WTC11 (cell line): ENCODE measurements at regions not wholly inside any gene's neighbourhood (a gene's known extent, or its start where the extent isn't known, plus 50 kb on each side); places are given as distances from the start of the nearest gene placed in this dataset.

Experiments used
- E2F1 ChIP-seq: sonication (generic); formaldehyde crosslinking; IDR thresholded peaks from 2 replicates; pipeline ENCODE4 v1.8.0; 2022; ENCODE audit warnings: mild to moderate bottlenecking, missing genetic modification reagents
- ELF4 ChIP-seq: sonication (generic); formaldehyde crosslinking; IDR thresholded peaks from 2 replicates; pipeline ENCODE4 v1.8.1; 2022; ENCODE audit warnings: low read depth, mild to moderate bottlenecking, moderate library complexity, missing genetic modification reagents
- ETV6 ChIP-seq: sonication (generic); formaldehyde crosslinking; IDR thresholded peaks from 2 replicates; pipeline ENCODE4 v1.8.1; 2022; ENCODE audit warnings: mild to moderate bottlenecking, missing genetic modification reagents
- FOXP1 ChIP-seq: sonication (generic); formaldehyde crosslinking; IDR thresholded peaks from 2 replicates; pipeline ENCODE4 v1.8.0; 2022; ENCODE audit warnings: missing genetic modification reagents, mild to moderate bottlenecking, moderate library complexity, borderline replicate concordance
- GABPB1 ChIP-seq: sonication (generic); formaldehyde crosslinking; IDR thresholded peaks from 2 replicates; pipeline ENCODE4 v1.8.1; 2023; ENCODE audit warnings: mild to moderate bottlenecking, missing genetic modification reagents
- GTF2I ChIP-seq: fragments of 250-450 bp; sonication (Bioruptor Pico); conservative IDR thresholded peaks from 2 replicates; pipeline ENCODE4 v1.4.0; 2021; ENCODE audit warnings: mild to moderate bottlenecking
- HMGA2 ChIP-seq: fragments of 250-450 bp; sonication (Bioruptor Pico); IDR thresholded peaks from 2 replicates; pipeline ENCODE4 v1.4.0; 2021; ENCODE audit warnings: mild to moderate bottlenecking, moderate library complexity
- KAT7 ChIP-seq: sonication (generic); formaldehyde crosslinking; IDR thresholded peaks from 2 replicates; pipeline ENCODE4 v1.8.1; 2023; ENCODE audit warnings: missing genetic modification reagents, mild to moderate bottlenecking, borderline replicate concordance
- MXD4 ChIP-seq: fragments of 250-450 bp; sonication (Bioruptor Pico); IDR thresholded peaks from 2 replicates; pipeline ENCODE4 v1.8.0; 2021; ENCODE audit warnings: mild to moderate bottlenecking, moderate library complexity, borderline replicate concordance
- TP53 ChIP-seq: sonication (generic); formaldehyde crosslinking; IDR thresholded peaks from 2 replicates; pipeline ENCODE4 v1.8.1; 2023; ENCODE audit warnings: mild to moderate bottlenecking, missing genetic modification reagents
- TF ChIP-seq, protein P1 (sequence below): fragments of 200-600 bp; IDR thresholded peaks from 2 replicates; pipeline ENCODE4 v1.8.0; 2022; ENCODE audit warnings: antibody characterized with exemption
- TF ChIP-seq, protein P2 (sequence below): sonication (generic); formaldehyde crosslinking; IDR thresholded peaks from 2 replicates; pipeline ENCODE4 v1.8.1; 2023; ENCODE audit warnings: mild to moderate bottlenecking, missing genetic modification reagents, moderate library complexity

- TF ChIP-seq ETV6 (CRISPR knock-in tag) (no peak), MXD4 (CRISPR knock-in tag) (no peak), HMGA2 (CRISPR knock-in tag) (no peak), GABPB1 (no peak), KAT7 (no peak), E2F1 (CRISPR knock-in tag) (no peak), GTF2I (CRISPR knock-in tag) (no peak), FOXP1 (CRISPR knock-in tag) (no peak), TP53 (CRISPR knock-in tag) (no peak), ELF4 (CRISPR knock-in tag) (no peak)
- TF ChIP-seq, protein P1, sequence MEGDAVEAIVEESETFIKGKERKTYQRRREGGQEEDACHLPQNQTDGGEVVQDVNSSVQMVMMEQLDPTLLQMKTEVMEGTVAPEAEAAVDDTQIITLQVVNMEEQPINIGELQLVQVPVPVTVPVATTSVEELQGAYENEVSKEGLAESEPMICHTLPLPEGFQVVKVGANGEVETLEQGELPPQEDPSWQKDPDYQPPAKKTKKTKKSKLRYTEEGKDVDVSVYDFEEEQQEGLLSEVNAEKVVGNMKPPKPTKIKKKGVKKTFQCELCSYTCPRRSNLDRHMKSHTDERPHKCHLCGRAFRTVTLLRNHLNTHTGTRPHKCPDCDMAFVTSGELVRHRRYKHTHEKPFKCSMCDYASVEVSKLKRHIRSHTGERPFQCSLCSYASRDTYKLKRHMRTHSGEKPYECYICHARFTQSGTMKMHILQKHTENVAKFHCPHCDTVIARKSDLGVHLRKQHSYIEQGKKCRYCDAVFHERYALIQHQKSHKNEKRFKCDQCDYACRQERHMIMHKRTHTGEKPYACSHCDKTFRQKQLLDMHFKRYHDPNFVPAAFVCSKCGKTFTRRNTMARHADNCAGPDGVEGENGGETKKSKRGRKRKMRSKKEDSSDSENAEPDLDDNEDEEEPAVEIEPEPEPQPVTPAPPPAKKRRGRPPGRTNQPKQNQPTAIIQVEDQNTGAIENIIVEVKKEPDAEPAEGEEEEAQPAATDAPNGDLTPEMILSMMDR, result no peak
- TF ChIP-seq, protein P2, sequence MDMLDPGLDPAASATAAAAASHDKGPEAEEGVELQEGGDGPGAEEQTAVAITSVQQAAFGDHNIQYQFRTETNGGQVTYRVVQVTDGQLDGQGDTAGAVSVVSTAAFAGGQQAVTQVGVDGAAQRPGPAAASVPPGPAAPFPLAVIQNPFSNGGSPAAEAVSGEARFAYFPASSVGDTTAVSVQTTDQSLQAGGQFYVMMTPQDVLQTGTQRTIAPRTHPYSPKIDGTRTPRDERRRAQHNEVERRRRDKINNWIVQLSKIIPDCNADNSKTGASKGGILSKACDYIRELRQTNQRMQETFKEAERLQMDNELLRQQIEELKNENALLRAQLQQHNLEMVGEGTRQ (CRISPR knock-in tag), result no peak
Measured at GRCh38 chr7:136070736-136071505, 93.8 kb upstream of the MTPN start.
